ENCODE measurements at regions not wholly inside any gene's neighbourhood (a gene's known extent, or its start where the extent isn't known, plus 50 kb on each side); places are given as distances from the start of the nearest gene placed in this dataset.

DNA sequence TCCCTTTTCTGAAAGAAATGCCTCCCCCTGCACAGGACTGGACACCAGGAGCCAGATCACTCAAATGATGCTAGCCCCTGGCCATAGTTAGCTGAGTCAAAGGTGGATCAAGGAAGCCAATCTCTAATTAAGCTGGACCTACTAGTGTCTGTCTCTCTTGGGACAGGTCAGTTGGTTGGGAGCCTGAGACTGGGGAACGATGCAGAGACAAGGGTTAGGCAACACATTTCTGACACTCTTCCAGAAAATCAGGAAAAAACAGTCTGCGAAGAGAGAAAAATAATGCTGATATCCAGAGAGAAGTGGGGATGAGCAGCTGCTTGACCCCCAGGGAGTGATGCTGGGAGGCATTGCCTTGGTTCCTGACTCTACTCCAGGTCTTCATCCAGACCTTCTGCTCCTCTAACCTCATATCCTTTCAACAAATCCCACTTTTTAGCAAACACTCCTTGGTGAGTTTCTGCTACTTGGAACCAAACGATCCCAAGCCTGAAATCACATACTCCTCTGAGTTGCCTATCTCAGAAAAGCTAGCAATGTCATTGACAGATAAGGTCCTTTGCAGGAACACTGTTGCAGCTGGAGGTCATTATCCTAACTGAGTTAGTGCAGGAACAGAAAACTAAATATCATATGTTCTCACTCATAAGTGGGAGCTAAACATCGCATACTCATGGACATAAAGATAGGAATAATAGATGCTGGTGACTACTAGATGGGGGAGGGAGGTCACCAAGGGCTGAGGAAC is 369.7 kb downstream of the COG6 start:
- no peaks in the 10 kb centered on the region for H3K36me3 ChIP-seq (ENCODE audit: insufficient read depth, low read length)
- no peak overlapping the region for H3K4me2 ChIP-seq (ENCODE audit: low read length)
- H3K9me3 ChIP-seq (ENCODE audit: low read length) = no peaks in the 10 kb centered on the region
- no peak overlapping the region for H3K27ac ChIP-seq (ENCODE audit: low read depth, low read length, poor library complexity, severe bottlenecking)
- H2AFZ ChIP-seq (ENCODE audit: low read length) = no peak overlapping the region
- H3K79me2 ChIP-seq (ENCODE audit: insufficient read depth, low read length) = no peaks in the 10 kb centered on the region
- H3K9me2 ChIP-seq (ENCODE audit: low read depth, low read length) = no peaks in the 10 kb centered on the region
- TF ChIP-seq EZH2 (IDR thresholded peaks at IDR 0.05; ENCODE audit: borderline replicate concordance, low read length) = no peak
- TF ChIP-seq, protein P1, sequence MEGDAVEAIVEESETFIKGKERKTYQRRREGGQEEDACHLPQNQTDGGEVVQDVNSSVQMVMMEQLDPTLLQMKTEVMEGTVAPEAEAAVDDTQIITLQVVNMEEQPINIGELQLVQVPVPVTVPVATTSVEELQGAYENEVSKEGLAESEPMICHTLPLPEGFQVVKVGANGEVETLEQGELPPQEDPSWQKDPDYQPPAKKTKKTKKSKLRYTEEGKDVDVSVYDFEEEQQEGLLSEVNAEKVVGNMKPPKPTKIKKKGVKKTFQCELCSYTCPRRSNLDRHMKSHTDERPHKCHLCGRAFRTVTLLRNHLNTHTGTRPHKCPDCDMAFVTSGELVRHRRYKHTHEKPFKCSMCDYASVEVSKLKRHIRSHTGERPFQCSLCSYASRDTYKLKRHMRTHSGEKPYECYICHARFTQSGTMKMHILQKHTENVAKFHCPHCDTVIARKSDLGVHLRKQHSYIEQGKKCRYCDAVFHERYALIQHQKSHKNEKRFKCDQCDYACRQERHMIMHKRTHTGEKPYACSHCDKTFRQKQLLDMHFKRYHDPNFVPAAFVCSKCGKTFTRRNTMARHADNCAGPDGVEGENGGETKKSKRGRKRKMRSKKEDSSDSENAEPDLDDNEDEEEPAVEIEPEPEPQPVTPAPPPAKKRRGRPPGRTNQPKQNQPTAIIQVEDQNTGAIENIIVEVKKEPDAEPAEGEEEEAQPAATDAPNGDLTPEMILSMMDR (IDR thresholded peaks at IDR 0.05; ENCODE audit: low read length) = no peak
- no peak overlapping the region for H3K9ac ChIP-seq (ENCODE audit: low read length)
- H3K4me3 ChIP-seq (ENCODE audit: low read depth, low read length, poor library complexity, severe bottlenecking) = no peak overlapping the region
- H3K4me1 ChIP-seq (ENCODE audit: insufficient read depth, low read length, severe bottlenecking) = peaks cover 10% of the 10 kb centered on the region
- H4K20me1 ChIP-seq (ENCODE audit: insufficient read depth, low read length) = no peaks in the 10 kb centered on the region
- H3K27me3 ChIP-seq (ENCODE audit: insufficient read depth, low read length) = no peaks in the 10 kb centered on the region
- H3F3A ChIP-seq (ENCODE audit: insufficient read depth, low read length) = no peaks in the 10 kb centered on the region

DNA sequence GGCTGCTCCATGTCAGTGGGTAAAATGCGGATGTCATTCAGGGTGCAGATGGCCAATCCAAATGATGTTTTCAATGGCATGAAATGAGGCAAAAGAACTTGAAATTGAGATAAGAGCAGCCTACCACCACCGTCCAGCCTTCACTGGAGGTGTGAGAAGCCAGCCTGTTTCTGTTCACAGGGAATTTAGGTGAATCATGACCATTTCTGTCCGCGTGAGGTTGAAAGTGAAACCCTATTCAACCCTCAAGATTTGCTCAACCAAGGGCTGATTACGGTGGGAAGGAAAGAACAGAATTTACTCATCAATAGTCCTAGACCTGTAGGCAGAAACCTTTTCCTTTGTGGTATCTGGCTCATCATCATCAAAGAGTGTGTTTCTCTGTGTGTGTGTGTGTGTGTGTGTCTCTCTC is 370.7 kb downstream of the COG6 start:
- no peaks in the 10 kb centered on the region for H3K79me2 ChIP-seq (ENCODE audit: insufficient read depth, low read length)
- H3K27me3 ChIP-seq (ENCODE audit: insufficient read depth, low read length) = no peaks in the 10 kb centered on the region
- no peaks in the 10 kb centered on the region for H3K9me2 ChIP-seq (ENCODE audit: low read depth, low read length)
- peaks cover 10% of the 10 kb centered on the region for H3K4me1 ChIP-seq (ENCODE audit: insufficient read depth, low read length, severe bottlenecking)
- H3F3A ChIP-seq (ENCODE audit: insufficient read depth, low read length) = no peaks in the 10 kb centered on the region
- H3K9me3 ChIP-seq (ENCODE audit: low read length) = no peaks in the 10 kb centered on the region
- peak overlapping the region; percentile 27; the same call in 1 of the 2 replicates for H3K4me2 ChIP-seq (ENCODE audit: low read length)
- H4K20me1 ChIP-seq (ENCODE audit: insufficient read depth, low read length) = no peaks in the 10 kb centered on the region
- no peak for TF ChIP-seq EZH2 (IDR thresholded peaks at IDR 0.05; ENCODE audit: borderline replicate concordance, low read length)
- TF ChIP-seq, protein P1 (IDR thresholded peaks at IDR 0.05; ENCODE audit: low read length) = no peak
- H3K27ac ChIP-seq (ENCODE audit: low read depth, low read length, poor library complexity, severe bottlenecking) = no peak overlapping the region
- no peak overlapping the region for H3K4me3 ChIP-seq (ENCODE audit: low read depth, low read length, poor library complexity, severe bottlenecking)
- H3K36me3 ChIP-seq (ENCODE audit: insufficient read depth, low read length) = no peaks in the 10 kb centered on the region
- no peak overlapping the region for H3K9ac ChIP-seq (ENCODE audit: low read length)
- H2AFZ ChIP-seq (ENCODE audit: low read length) = no peak overlapping the region

DNA sequence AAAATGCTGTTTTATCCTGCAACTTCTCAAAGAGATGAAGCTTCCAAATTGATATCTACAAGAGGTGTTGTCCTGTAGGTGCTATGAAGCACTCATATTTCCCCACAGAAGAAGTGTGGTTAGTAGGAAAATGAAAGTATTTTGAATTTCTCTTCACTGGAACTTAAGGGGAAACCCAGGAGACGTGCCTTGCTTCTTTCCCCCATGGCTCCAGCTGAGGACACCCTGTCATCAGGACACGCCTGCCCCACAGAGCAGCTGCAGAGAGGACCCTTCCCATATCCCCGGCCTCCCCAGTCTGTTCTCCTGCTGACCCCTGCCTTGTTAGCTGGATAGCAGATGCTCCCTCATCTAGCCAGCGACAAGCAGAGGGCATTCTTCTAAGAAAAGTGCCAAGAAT is 371.3 kb downstream of the COG6 start:
- Histone ChIP-seq H3K4me3 (ENCODE audit: low read depth, low read length, poor library complexity, severe bottlenecking) (no peak overlapping the region), H3K27me3 (ENCODE audit: insufficient read depth, low read length) (no peaks in the 10 kb centered on the region), H3K4me2 (ENCODE audit: low read length) (no peak overlapping the region), H3K9me2 (ENCODE audit: low read depth, low read length) (no peaks in the 10 kb centered on the region), H3K9ac (ENCODE audit: low read length) (no peak overlapping the region), H3K9me3 (ENCODE audit: low read length) (no peaks in the 10 kb centered on the region), H3K27ac (ENCODE audit: low read depth, low read length, poor library complexity, severe bottlenecking) (no peak overlapping the region), H3F3A (ENCODE audit: insufficient read depth, low read length) (no peaks in the 10 kb centered on the region), H3K79me2 (ENCODE audit: insufficient read depth, low read length) (no peaks in the 10 kb centered on the region), H3K36me3 (ENCODE audit: insufficient read depth, low read length) (no peaks in the 10 kb centered on the region), H2AFZ (ENCODE audit: low read length) (no peak overlapping the region), H4K20me1 (ENCODE audit: insufficient read depth, low read length) (no peaks in the 10 kb centered on the region), H3K4me1 (ENCODE audit: insufficient read depth, low read length, severe bottlenecking) (peaks cover 10% of the 10 kb centered on the region)
- TF ChIP-seq, protein P1 (IDR thresholded peaks at IDR 0.05; ENCODE audit: low read length) = no peak
- no peak for TF ChIP-seq EZH2 (IDR thresholded peaks at IDR 0.05; ENCODE audit: borderline replicate concordance, low read length)
